Suppressor macrophage (primary cell): ENCODE measurements at regions not wholly inside any gene's neighbourhood (a gene's known extent, or its start where the extent isn't known, plus 50 kb on each side); places are given as distances from the start of the nearest gene placed in this dataset.
"Not testable (repeated sequence)": the region's sequence is repeated elsewhere in the genome, so short reads cannot be mapped to it uniquely, and the experiment has no call there.

Experiments
- DNase-seq, 4 experiments: peaks; one replicate each; pipeline ENCODE4 v3.0.0-alpha.2; 2020 to 2022

- DNase-seq, result peak in 2 of 4 experiments; percentile 13 to 28
These were observed 163.2 kb upstream of the NBPF11 start for GRCh38 chr1:148315071-148315811.

GRCh38 chr1:148310807-148311206 lies 158.7 kb upstream of the NBPF11 start:
- DNase-seq, result no peak

GRCh38 chr1:148309940-148310500 lies 157.9 kb upstream of the NBPF11 start:
- DNase-seq, result no peak

- DNase-seq, result no peak
These were observed 156.9 kb upstream of the NBPF11 start for GRCh38 chr1:148308832-148309458.

GRCh38 chr1:148307583-148308185 lies 155.6 kb upstream of the NBPF11 start:
- DNase-seq, result peak; percentile 74 to 87 (median 86)

- not testable (repeated sequence) for DNase-seq
These were observed 152.9 kb upstream of the NBPF11 start for GRCh38 chr1:148304935-148305334.

GRCh38 chr1:148302586-148303364 lies 150.7 kb upstream of the NBPF11 start:
- DNase-seq, result not testable (repeated sequence)

- DNase-seq, result not testable (repeated sequence)
These were observed 145.8 kb upstream of the NBPF11 start for GRCh38 chr1:148297852-148298251.

GRCh38 chr1:148296511-148296910 lies 144.4 kb upstream of the NBPF11 start:
- no peak for DNase-seq

- no peak for DNase-seq
These were observed 142.2 kb upstream of the NBPF11 start for GRCh38 chr1:148294116-148294807.

- DNase-seq, result no peak
These were observed 141.6 kb upstream of the NBPF11 start for GRCh38 chr1:148293651-148294050.

- DNase-seq, result no peak
These were observed 140.8 kb upstream of the NBPF11 start for GRCh38 chr1:148292915-148293314.

- no peak for DNase-seq
These were observed 138.8 kb upstream of the NBPF11 start for GRCh38 chr1:148290881-148291280.

GRCh38 chr1:148289647-148290046 lies 137.6 kb upstream of the NBPF11 start:
- DNase-seq, result peak in 2 of 4 experiments; percentile 21 to 31

GRCh38 chr1:148285946-148286345 lies 133.9 kb upstream of the NBPF11 start:
- DNase-seq, result not testable (repeated sequence)

GRCh38 chr1:148280831-148281572 lies 128.9 kb upstream of the NBPF11 start:
- DNase-seq, result not testable (repeated sequence)

- DNase-seq, result peak in 2 of 4 experiments; percentile 16 to 18
These were observed 127.0 kb upstream of the NBPF11 start for GRCh38 chr1:148279002-148279542.

- not testable (repeated sequence) for DNase-seq
These were observed 125.8 kb upstream of the NBPF11 start for GRCh38 chr1:148277865-148278279.

GRCh38 chr1:148267066-148267465 lies 115.0 kb upstream of the NBPF11 start:
- DNase-seq, result not testable (repeated sequence)

- DNase-seq, result no peak
These were observed 112.5 kb upstream of the NBPF11 start for GRCh38 chr1:148264374-148265276.
